Gastroesophageal sphincter (tissue), 3 donors: ENCODE measurements at regions not wholly inside any gene's neighbourhood (a gene's known extent, or its start where the extent isn't known, plus 50 kb on each side); places are given as distances from the start of the nearest gene placed in this dataset.

Experiments
- POLR2A ChIP-seq, 2 donors: fragments of 450-650 bp; IDR thresholded peaks; one replicate each; pipeline ENCODE4 v1.6.1; 2017; ENCODE audit warnings: antibody characterized with exemption in 2 of 2, mild to moderate bottlenecking in 2 of 2, moderate library complexity in 1 of 2
- TF ChIP-seq, protein P1 (sequence below), 4 experiments: fragments of 200-600 bp in 2 of 4; fragments of 450-650 bp in 2 of 4; sonication (generic) in 1 of 4; IDR thresholded peaks; one replicate each; pipeline ENCODE4 v1.5.1; 2017 to 2019; ENCODE audit warnings: antibody characterized with exemption in 4 of 4, mild to moderate bottlenecking in 2 of 4, moderate library complexity in 2 of 4

DNA sequence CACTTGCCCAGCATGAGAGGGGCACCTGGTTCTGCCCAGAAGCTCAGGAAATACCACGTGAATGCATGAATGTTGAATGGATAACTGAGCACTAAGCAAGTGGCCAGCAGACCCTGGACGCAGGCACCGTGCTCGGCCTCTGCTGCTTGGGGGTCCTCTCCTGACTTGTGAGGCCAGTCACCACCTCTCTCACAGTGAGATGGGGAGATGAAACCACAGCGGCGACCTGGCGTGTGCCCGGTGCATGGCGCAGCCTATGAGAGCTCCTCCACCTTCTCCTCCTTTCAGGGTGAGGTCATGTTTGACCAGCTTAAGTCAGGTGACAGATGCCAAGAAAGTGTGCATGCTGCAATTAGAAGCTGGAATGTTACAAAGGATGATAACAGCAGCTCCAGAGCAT lies 75.5 kb downstream of the HMX1 start:
- TF ChIP-seq POLR2A (IDR thresholded peaks at IDR 0.05): no peak
- TF ChIP-seq, protein P1, sequence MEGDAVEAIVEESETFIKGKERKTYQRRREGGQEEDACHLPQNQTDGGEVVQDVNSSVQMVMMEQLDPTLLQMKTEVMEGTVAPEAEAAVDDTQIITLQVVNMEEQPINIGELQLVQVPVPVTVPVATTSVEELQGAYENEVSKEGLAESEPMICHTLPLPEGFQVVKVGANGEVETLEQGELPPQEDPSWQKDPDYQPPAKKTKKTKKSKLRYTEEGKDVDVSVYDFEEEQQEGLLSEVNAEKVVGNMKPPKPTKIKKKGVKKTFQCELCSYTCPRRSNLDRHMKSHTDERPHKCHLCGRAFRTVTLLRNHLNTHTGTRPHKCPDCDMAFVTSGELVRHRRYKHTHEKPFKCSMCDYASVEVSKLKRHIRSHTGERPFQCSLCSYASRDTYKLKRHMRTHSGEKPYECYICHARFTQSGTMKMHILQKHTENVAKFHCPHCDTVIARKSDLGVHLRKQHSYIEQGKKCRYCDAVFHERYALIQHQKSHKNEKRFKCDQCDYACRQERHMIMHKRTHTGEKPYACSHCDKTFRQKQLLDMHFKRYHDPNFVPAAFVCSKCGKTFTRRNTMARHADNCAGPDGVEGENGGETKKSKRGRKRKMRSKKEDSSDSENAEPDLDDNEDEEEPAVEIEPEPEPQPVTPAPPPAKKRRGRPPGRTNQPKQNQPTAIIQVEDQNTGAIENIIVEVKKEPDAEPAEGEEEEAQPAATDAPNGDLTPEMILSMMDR (IDR thresholded peaks at IDR 0.05): no peak
